SH-SY5Y (cell line): ENCODE measurements at regions not wholly inside any gene's neighbourhood (a gene's known extent, or its start where the extent isn't known, plus 50 kb on each side); places are given as distances from the start of the nearest gene placed in this dataset.

ENCODE experiments used
- GATA2 ChIP-seq: IDR thresholded peaks from 2 replicates; pipeline ENCODE4 v1.6.1; 2011; ENCODE audit warnings: mild to moderate bottlenecking, low read depth, low read length
- GATA3 ChIP-seq: IDR thresholded peaks from 2 replicates; pipeline ENCODE4 v1.6.1; 2011; ENCODE audit warnings: low read depth, mild to moderate bottlenecking, low read length, moderate library complexity

DNA sequence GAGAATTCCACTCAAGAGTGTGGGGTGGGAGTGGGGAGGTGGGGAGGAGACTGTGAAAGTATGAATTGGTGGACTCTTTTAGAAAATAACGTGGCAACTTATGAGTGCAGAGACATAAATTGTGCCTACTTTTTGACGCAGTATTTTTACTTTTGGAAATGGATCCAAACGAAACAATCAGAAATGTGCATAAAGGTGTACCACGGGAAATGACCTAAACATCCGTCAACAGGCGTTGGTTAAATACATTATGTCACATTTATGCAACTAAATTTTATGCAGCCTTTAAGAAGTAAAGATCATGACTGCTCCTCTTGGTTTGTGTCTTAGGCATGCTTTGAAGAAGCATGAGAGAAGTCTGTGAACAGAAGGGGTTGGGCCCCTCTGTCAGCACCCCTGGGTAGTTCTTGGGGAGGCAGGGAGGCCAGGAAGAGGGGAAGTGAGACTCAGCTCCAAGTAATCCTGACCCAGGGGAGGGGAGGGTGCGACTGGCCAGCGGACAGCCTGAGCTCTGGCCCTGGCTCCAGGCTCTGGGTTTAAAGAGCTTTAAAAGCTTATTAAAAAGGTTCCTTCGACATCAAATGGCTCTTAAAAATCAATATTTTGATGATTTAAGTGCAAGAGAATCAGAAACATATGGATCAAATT lies 126.4 kb upstream of the HAAO start:
- no peak for TF ChIP-seq GATA2
- TF ChIP-seq GATA3 = no peak
